ENCODE measurements at regions not wholly inside any gene's neighbourhood (a gene's known extent, or its start where the extent isn't known, plus 50 kb on each side); places are given as distances from the start of the nearest gene placed in this dataset.

DNA sequence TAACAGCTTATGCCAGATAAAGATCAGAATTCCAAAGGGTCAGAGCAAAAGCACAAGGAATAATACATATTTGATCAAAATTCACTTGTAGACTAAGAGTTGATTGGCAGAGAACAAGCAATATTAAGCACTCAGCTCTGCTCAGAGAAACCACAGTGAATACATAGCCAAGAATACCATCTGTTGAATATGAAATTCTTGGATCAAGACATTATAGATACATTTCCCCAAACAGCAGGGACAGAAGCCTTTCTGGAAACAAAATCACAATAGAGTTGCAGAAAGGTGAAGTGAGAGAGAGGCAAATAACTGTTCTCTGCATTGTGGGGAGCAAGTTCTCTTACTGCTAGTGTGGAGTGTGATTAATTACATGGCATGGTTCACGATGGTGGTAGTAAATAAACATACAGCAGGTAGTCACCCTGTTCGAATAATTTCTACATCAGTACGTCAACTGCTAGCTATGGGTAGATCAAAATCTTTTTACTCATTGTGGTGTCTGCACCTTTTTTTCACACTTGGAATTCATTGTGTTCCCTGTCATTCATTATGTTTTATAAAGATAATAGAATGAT lies 366.7 kb downstream of the PCDH7 start:
- TF ChIP-seq, protein P1, sequence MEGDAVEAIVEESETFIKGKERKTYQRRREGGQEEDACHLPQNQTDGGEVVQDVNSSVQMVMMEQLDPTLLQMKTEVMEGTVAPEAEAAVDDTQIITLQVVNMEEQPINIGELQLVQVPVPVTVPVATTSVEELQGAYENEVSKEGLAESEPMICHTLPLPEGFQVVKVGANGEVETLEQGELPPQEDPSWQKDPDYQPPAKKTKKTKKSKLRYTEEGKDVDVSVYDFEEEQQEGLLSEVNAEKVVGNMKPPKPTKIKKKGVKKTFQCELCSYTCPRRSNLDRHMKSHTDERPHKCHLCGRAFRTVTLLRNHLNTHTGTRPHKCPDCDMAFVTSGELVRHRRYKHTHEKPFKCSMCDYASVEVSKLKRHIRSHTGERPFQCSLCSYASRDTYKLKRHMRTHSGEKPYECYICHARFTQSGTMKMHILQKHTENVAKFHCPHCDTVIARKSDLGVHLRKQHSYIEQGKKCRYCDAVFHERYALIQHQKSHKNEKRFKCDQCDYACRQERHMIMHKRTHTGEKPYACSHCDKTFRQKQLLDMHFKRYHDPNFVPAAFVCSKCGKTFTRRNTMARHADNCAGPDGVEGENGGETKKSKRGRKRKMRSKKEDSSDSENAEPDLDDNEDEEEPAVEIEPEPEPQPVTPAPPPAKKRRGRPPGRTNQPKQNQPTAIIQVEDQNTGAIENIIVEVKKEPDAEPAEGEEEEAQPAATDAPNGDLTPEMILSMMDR (conservative IDR thresholded peaks at IDR 0.05; ENCODE audit: low read length) = no peak
- no peak for TF ChIP-seq EZH2phosphoT487 (IDR thresholded peaks at IDR 0.05; ENCODE audit: borderline replicate concordance, low read depth, low read length)
